Endothelial cell of umbilical vein (primary cell): ENCODE measurements at regions not wholly inside any gene's neighbourhood (a gene's known extent, or its start where the extent isn't known, plus 50 kb on each side); places are given as distances from the start of the nearest gene placed in this dataset.

Experiments used
- POLR2A ChIP-seq: IDR thresholded peaks from 2 replicates; pipeline ENCODE4 v1.6.1; 2012; ENCODE audit warnings: low read depth, mild to moderate bottlenecking, control low read depth, low read length
- POLR2AphosphoS5 ChIP-seq: IDR thresholded peaks from 2 replicates; pipeline ENCODE4 v1.6.1; 2012; ENCODE audit warnings: low read depth, mild to moderate bottlenecking, control low read depth, low read length, moderate library complexity; ENCODE audit not compliant: insufficient read depth
- TF ChIP-seq, protein P1 (sequence below), 2 donors: IDR thresholded peaks; 1 replicate in 1 of 2; 2 replicates in 1 of 2; pipeline ENCODE4 v1.5.1; 2011; ENCODE audit warnings: low read length in 2 of 2, mild to moderate bottlenecking in 2 of 2, moderate library complexity in 2 of 2, control low read depth in 1 of 2, inconsistent platforms in 1 of 2, low read depth in 1 of 2; ENCODE audit not compliant: insufficient read depth in 1 of 2; ENCODE audit errors: extremely low read depth in 1 of 2

DNA sequence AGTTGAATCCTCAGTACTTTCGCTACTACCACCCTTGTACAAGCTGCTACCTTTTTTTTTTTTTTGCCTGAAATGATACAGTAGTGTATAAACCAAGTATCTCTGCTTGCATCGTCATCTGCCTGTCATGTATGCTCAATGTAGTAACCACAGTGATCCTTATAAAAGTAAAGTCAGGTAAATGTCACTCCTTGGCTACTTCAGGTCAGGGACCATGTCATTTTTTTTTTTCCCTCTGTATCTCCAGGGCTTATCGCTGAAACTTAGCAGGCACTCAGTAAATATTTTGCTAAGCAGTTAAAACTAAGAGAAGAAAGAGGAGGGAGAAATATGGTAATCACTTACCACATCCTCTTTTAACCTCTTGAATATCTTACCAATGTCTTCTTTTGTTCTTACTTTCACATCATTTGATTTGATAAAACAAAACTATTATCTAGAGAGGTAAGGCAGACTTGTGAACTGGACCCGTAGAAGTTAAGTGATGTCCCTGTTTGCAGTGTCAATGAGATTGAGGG is 96.8 kb upstream of the KLF12 start:
- TF ChIP-seq, protein P1, sequence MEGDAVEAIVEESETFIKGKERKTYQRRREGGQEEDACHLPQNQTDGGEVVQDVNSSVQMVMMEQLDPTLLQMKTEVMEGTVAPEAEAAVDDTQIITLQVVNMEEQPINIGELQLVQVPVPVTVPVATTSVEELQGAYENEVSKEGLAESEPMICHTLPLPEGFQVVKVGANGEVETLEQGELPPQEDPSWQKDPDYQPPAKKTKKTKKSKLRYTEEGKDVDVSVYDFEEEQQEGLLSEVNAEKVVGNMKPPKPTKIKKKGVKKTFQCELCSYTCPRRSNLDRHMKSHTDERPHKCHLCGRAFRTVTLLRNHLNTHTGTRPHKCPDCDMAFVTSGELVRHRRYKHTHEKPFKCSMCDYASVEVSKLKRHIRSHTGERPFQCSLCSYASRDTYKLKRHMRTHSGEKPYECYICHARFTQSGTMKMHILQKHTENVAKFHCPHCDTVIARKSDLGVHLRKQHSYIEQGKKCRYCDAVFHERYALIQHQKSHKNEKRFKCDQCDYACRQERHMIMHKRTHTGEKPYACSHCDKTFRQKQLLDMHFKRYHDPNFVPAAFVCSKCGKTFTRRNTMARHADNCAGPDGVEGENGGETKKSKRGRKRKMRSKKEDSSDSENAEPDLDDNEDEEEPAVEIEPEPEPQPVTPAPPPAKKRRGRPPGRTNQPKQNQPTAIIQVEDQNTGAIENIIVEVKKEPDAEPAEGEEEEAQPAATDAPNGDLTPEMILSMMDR (IDR thresholded peaks at IDR 0.05; ENCODE audit: extremely low read depth in 1 of 2, insufficient read depth in 1 of 2, low read depth in 1 of 2, low read length in 2 of 2): no peak
- TF ChIP-seq POLR2A (no peak), POLR2AphosphoS5 (no peak)
